ENCODE measurements at regions not wholly inside any gene's neighbourhood (a gene's known extent, or its start where the extent isn't known, plus 50 kb on each side); places are given as distances from the start of the nearest gene placed in this dataset.

DNA sequence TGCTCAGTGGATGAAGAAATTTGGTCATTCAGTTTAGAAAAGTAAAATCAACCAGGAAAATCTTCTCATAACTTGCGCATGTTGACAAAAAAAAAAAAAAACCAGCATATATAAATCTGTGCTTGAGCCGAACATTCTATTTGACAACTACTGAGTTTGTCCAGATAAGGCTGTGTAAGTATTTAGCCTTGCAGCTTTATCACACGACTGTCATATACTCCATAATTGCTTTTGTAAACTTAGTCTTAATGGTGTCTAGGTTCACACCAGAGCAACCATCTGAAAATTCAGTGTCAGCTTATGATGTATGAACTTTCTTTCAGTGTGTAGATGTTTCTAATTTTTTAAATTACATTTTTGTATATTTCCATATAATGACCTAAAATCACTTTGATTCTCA lies 1173.8 kb upstream of the TMPRSS15 start:
- TF ChIP-seq, protein P1, sequence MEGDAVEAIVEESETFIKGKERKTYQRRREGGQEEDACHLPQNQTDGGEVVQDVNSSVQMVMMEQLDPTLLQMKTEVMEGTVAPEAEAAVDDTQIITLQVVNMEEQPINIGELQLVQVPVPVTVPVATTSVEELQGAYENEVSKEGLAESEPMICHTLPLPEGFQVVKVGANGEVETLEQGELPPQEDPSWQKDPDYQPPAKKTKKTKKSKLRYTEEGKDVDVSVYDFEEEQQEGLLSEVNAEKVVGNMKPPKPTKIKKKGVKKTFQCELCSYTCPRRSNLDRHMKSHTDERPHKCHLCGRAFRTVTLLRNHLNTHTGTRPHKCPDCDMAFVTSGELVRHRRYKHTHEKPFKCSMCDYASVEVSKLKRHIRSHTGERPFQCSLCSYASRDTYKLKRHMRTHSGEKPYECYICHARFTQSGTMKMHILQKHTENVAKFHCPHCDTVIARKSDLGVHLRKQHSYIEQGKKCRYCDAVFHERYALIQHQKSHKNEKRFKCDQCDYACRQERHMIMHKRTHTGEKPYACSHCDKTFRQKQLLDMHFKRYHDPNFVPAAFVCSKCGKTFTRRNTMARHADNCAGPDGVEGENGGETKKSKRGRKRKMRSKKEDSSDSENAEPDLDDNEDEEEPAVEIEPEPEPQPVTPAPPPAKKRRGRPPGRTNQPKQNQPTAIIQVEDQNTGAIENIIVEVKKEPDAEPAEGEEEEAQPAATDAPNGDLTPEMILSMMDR (IDR thresholded peaks at IDR 0.05): no peak
- TF ChIP-seq POLR2A (IDR thresholded peaks at IDR 0.05): no peak
